Peyer's patch (tissue), 4 donors: ENCODE measurements at regions not wholly inside any gene's neighbourhood (a gene's known extent, or its start where the extent isn't known, plus 50 kb on each side); places are given as distances from the start of the nearest gene placed in this dataset.

Experiments
- CTCF ChIP-seq, 6 experiments: fragments of 450-650 bp in 4 of 6; fragments of 200-600 bp in 2 of 6; sonication (generic) in 1 of 6; IDR thresholded peaks; one replicate each; pipeline ENCODE4 v1.5.1; 2017 to 2019; ENCODE audit warnings: antibody characterized with exemption in 6 of 6, mild to moderate bottlenecking in 3 of 6, moderate library complexity in 1 of 6
- POLR2A ChIP-seq, 2 donors: fragments of 450-650 bp; IDR thresholded peaks; one replicate each; pipeline ENCODE4 v1.5.1; 2017; ENCODE audit warnings: antibody characterized with exemption in 2 of 2, mild to moderate bottlenecking in 2 of 2, moderate library complexity in 2 of 2

GRCh38 chr14:56528927-56529326, 50.7 kb upstream of the TMEM260 start:
- TF ChIP-seq CTCF (IDR thresholded peaks at IDR 0.05): no peak
- TF ChIP-seq POLR2A (IDR thresholded peaks at IDR 0.05): no peak
